GM18508 (cell line): ENCODE measurements at regions not wholly inside any gene's neighbourhood (a gene's known extent, or its start where the extent isn't known, plus 50 kb on each side); places are given as distances from the start of the nearest gene placed in this dataset.

Experiments
- ATAC-seq: cut with Tn5 transposase; IDR thresholded peaks from one replicate; pipeline ENCODE4 v1.9.1; 2021; ENCODE audit warnings: moderate number of reproducible peaks; ENCODE audit not compliant: insufficient read depth, unreplicated experiment

- ATAC-seq: no peak
Measured at GRCh38 chr15:36519067-36519466, 60.4 kb upstream of the CDIN1 start.

DNA sequence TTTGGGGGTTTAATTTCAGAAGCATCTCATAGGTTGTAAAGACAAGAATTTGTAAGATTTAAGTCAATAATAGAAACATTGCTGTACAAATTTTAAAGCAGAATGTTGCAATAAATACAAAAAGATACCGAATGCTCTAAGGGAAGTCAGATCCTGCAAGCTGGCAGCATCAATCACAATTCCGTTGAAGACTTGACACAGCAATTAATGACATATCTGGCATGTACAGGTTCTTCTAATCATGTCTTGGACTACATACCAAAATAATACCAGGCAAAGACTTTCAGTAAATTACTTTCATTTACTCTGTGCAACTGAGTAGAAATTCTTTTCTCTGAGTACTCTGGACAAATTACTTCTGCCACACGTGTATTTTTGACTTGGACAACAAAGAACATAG lies 54.0 kb upstream of the CDIN1 start:
- no peak for ATAC-seq

DNA sequence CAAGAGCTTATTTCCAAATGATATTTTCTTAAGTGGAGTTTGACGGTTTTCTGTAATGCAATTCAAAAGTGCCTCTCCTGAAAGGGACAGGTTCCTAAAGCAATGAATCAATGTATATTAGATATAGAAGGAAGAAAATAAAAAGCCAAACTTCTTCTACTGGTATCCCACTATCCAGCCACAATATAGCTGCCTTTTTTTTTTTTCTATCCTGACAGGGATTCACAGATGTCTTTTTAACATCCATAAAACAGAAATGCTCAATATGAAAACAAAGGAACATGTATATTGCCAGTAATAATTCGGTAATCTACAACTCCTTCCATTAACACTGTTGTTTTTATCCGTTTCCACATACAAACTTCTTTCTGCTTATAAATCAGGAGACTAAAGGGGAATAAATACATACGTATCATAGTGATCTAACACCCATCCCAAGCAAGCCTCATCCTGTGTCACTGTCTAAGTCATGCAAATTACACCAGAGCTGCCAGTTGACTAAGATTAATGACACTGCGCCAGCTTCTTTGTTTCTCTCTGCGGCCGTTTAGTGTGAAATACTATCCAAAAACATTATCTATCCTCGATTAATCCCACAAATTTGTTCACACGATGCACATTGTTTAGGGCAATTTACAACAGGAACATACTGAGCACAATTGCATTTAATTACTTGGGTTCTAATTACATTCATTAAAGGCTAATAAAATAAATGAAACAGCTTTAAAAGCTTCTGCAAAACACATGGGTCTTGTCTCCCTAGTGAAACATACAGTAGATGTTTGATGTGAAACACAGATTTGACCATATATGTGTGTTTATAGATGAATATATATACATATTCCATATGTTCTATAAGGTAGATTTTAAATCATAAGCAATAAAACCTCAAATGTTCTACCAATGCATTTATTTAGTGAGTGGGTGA lies 51.9 kb upstream of the CDIN1 start:
- no peak for ATAC-seq

- ATAC-seq: peak; percentile 82
Measured at GRCh38 chr15:36529296-36530011, 50.0 kb upstream of the CDIN1 start.
